ENCODE measurements at regions not wholly inside any gene's neighbourhood (a gene's known extent, or its start where the extent isn't known, plus 50 kb on each side); places are given as distances from the start of the nearest gene placed in this dataset.

DNA sequence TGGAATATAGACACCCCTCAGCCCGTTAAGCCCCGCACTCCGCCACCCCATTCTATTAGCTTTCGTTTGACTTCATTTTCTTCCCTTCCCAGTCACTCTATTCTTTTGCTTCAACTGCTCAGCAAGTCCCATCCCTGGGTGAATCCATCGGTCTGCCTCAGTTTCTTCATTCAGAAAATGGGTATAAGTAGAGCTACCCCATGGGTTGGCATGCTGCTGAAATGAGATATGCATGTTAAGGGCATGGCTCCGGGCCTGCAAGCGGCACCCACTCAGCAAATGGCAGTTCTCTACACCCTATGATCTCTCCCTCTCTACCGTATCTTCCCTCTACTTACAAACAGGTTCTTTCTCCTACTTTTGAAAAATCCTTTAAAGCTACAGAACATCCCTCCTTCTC, 87.8 kb upstream of the IRF2BP2 start:
- TF ChIP-seq, protein P1, sequence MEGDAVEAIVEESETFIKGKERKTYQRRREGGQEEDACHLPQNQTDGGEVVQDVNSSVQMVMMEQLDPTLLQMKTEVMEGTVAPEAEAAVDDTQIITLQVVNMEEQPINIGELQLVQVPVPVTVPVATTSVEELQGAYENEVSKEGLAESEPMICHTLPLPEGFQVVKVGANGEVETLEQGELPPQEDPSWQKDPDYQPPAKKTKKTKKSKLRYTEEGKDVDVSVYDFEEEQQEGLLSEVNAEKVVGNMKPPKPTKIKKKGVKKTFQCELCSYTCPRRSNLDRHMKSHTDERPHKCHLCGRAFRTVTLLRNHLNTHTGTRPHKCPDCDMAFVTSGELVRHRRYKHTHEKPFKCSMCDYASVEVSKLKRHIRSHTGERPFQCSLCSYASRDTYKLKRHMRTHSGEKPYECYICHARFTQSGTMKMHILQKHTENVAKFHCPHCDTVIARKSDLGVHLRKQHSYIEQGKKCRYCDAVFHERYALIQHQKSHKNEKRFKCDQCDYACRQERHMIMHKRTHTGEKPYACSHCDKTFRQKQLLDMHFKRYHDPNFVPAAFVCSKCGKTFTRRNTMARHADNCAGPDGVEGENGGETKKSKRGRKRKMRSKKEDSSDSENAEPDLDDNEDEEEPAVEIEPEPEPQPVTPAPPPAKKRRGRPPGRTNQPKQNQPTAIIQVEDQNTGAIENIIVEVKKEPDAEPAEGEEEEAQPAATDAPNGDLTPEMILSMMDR (IDR thresholded peaks at IDR 0.05), result no peak
- TF ChIP-seq POLR2A (IDR thresholded peaks at IDR 0.05), result no peak
